ENCODE measurements at regions not wholly inside any gene's neighbourhood (a gene's known extent, or its start where the extent isn't known, plus 50 kb on each side); places are given as distances from the start of the nearest gene placed in this dataset.

GRCh38 chr3:158954420-158954819, 152.6 kb downstream of the MFSD1 start:
- H3K36me3 ChIP-seq (ENCODE audit: control insufficient read depth, insufficient read depth, low read length) = no peaks in the 10 kb centered on the region
- no peaks in the 10 kb centered on the region for H3K27me3 ChIP-seq (ENCODE audit: control insufficient read depth in 2 of 2, insufficient read depth in 2 of 2, low read length in 2 of 2)
- no peaks in the 10 kb centered on the region for H3K9me3 ChIP-seq (replicated peaks; ENCODE audit: control insufficient read depth, insufficient read depth, low read depth, low read length)
- no peak overlapping the region for H3K27ac ChIP-seq (ENCODE audit: extremely low read depth, low read depth, low read length)
- CTCF ChIA-PET (ENCODE audit: low intra/inter-chr PET ratio) = no interaction called here
- H2AFZ ChIP-seq (ENCODE audit: low read depth, low read length) = no peak overlapping the region
- H3K79me2 ChIP-seq (ENCODE audit: control insufficient read depth, insufficient read depth, low read length) = no peaks in the 10 kb centered on the region
- no peaks in the 10 kb centered on the region for H4K20me1 ChIP-seq (replicated peaks; ENCODE audit: control insufficient read depth, insufficient read depth, low read length)
- no peak overlapping the region for H3K4me2 ChIP-seq (ENCODE audit: insufficient read depth, low read length)
- H3K4me1 ChIP-seq (replicated peaks in 1 of 2; ENCODE audit: control insufficient read depth in 2 of 2, insufficient read depth in 2 of 2, low read length in 2 of 2) = no peaks in the 10 kb centered on the region
- no peak for DNase-seq (ENCODE audit: extremely low read depth in 1 of 4, low spot score in 3 of 4)
- no peak overlapping the region for H3K4me3 ChIP-seq
- no peak for ATAC-seq
- H3K9ac ChIP-seq (ENCODE audit: insufficient read depth in 1 of 2, low read depth in 2 of 2, low read length in 2 of 2) = no peak overlapping the region
- no peaks in the 10 kb centered on the region for H3K9me1 ChIP-seq (ENCODE audit: control insufficient read depth, insufficient read depth, low read length)
- intact Hi-C loops (cut with micrococcal nuclease) (no loop called here), in situ Hi-C loops (cut with MboI) (no loop called here)
- BruUV-seq (replicated peaks) = no TSS peak
- POLR2A ChIA-PET = interaction anchor here (0.5 kb wide), 1 partner anchor 282 kb away, joined by 3 read pairs; no protein-coding TSS in a partner anchor
- no peak for FAIRE-seq
- WGBS (ENCODE audit: insufficient coverage, low coverage, missing lambda C conversion rate) = 0% methylated on average over 2 of the region's 2 CpGs
- TF ChIP-seq CBX8 (IDR thresholded peaks at IDR 0.05; ENCODE audit: borderline replicate concordance, extremely low read depth, low read depth, low read length, poor library complexity, severe bottlenecking) = no peak
- no peak for TF ChIP-seq CBFB (CRISPR knock-in tag; IDR thresholded peaks at IDR 0.05)
- no peak for TF ChIP-seq ZNF511 (CRISPR knock-in tag; IDR thresholded peaks at IDR 0.05)
- no peak for TF ChIP-seq ILF3 (IDR thresholded peaks at IDR 0.05; ENCODE audit: borderline replicate concordance)
- no peak for TF ChIP-seq JUN (IDR thresholded peaks at IDR 0.05; ENCODE audit: borderline replicate concordance, low read depth, low read length)
- TF ChIP-seq JUN (CRISPR knock-in tag; IDR thresholded peaks at IDR 0.05; ENCODE audit: borderline replicate concordance) = no peak
- no peak for TF ChIP-seq CTCFL (IDR thresholded peaks at IDR 0.05; ENCODE audit: borderline replicate concordance, insufficient read depth, low read depth, low read length, poor library complexity, severe bottlenecking)
- TF ChIP-seq TGIF2 (CRISPR knock-in tag; IDR thresholded peaks at IDR 0.05) = no peak
- no peak for TF ChIP-seq SMARCA4 (IDR thresholded peaks at IDR 0.05)
- no peak for TF ChIP-seq HES1 (IDR thresholded peaks at IDR 0.05; ENCODE audit: low read depth)
- TF ChIP-seq ZNF707 (CRISPR knock-in tag; conservative IDR thresholded peaks at IDR 0.05) = no peak
- no peak for TF ChIP-seq ZBTB11 (CRISPR knock-in tag; IDR thresholded peaks at IDR 0.05)
- no peak for TF ChIP-seq FIP1L1 (IDR thresholded peaks at IDR 0.05; ENCODE audit: low read depth, low read length, poor library complexity, severe bottlenecking)
- TF ChIP-seq FOXJ3 (CRISPR knock-in tag; IDR thresholded peaks at IDR 0.05) = no peak
- no peak for TF ChIP-seq COPS2 (conservative IDR thresholded peaks at IDR 0.05)
